ENCODE measurements at regions not wholly inside any gene's neighbourhood (a gene's known extent, or its start where the extent isn't known, plus 50 kb on each side); places are given as distances from the start of the nearest gene placed in this dataset.

GRCh38 chr2:7919510-7919909, 762.3 kb upstream of the ID2 start:
- no peak overlapping the region for H3K9ac ChIP-seq (ENCODE audit: extremely low read depth, low read length, poor library complexity, severe bottlenecking)
- TF ChIP-seq, protein P1, sequence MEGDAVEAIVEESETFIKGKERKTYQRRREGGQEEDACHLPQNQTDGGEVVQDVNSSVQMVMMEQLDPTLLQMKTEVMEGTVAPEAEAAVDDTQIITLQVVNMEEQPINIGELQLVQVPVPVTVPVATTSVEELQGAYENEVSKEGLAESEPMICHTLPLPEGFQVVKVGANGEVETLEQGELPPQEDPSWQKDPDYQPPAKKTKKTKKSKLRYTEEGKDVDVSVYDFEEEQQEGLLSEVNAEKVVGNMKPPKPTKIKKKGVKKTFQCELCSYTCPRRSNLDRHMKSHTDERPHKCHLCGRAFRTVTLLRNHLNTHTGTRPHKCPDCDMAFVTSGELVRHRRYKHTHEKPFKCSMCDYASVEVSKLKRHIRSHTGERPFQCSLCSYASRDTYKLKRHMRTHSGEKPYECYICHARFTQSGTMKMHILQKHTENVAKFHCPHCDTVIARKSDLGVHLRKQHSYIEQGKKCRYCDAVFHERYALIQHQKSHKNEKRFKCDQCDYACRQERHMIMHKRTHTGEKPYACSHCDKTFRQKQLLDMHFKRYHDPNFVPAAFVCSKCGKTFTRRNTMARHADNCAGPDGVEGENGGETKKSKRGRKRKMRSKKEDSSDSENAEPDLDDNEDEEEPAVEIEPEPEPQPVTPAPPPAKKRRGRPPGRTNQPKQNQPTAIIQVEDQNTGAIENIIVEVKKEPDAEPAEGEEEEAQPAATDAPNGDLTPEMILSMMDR (conservative IDR thresholded peaks at IDR 0.05), result no peak
- no peaks in the 10 kb centered on the region for H3K27me3 ChIP-seq (ENCODE audit: control insufficient read depth, insufficient read depth, low read length, poor library complexity, severe bottlenecking)
- H3K4me3 ChIP-seq (ENCODE audit: low read length), result no peak overlapping the region
- Mint-ChIP-seq H3K9me3 (peaks cover 1% of the 10 kb centered on the region), H3K27me3 (ENCODE audit: insufficient read depth) (no peaks in the 10 kb centered on the region), H3K4me1 (peaks cover 11% of the 10 kb centered on the region), H3K36me3 (ENCODE audit: low read depth) (peaks cover 2% of the 10 kb centered on the region), H3K27ac (no peak overlapping the region), H3K4me3 (no peak overlapping the region)
- 94 to 96% methylated on average over 4 to 8 of the region's 8 CpGs for WGBS, 2 experiments (ENCODE audit: insufficient coverage in 1 of 2, insufficient read length in 1 of 2)
- no peaks in the 10 kb centered on the region for H3K36me3 ChIP-seq (ENCODE audit: control insufficient read depth, insufficient read depth, low read length)
- no peak overlapping the region for H3K27ac ChIP-seq (ENCODE audit: low read depth, low read length)
- H3K9me3 ChIP-seq (ENCODE audit: control insufficient read depth, low read length), result peaks cover 3% of the 10 kb centered on the region
- no peaks in the 10 kb centered on the region for H3K4me1 ChIP-seq (ENCODE audit: control insufficient read depth, insufficient read depth, low read length)
- DNase-seq, result no peak

DNA sequence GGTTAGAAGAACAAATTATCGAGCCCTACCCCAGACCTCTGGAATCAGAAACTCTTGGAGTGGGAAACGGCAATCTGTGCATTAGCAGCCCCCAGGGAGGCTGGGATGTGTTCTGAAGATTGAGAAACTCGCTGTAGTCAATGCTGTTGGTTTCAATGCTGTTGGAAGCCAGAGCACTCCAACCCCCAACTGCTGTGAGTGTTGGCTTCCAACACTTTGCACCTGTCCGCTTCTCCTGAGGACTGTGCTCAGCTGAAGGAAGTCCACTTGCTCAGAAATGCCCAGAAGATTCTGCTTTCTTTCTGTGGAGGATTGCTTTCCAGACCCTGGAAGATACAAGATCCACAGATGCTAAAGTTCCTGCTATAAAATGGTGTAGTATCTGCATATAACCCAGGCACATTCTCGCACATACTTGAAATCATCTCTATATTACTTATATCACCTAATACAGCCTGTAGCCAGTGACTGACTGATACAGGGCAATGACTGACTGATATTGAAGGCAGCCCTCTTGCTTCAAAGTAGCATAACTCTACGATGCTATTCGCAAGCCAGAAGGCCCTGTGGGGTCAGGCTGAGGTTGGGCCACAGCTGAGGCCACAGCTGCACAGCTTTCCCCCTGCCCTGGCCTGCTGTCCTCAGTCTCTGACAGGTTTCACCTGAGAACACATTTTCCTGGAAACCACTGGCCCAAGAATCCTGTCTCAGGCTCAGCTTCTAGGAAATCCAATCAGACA, 757.7 kb upstream of the ID2 start:
- Mint-ChIP-seq H3K27me3 (ENCODE audit: insufficient read depth) (no peaks in the 10 kb centered on the region), H3K27ac (no peak overlapping the region), H3K9me3 (peaks cover 1% of the 10 kb centered on the region), H3K4me1 (no peaks in the 10 kb centered on the region), H3K36me3 (ENCODE audit: low read depth) (peaks cover 2% of the 10 kb centered on the region), H3K4me3 (no peak overlapping the region)
- Histone ChIP-seq H3K4me1 (ENCODE audit: control insufficient read depth, insufficient read depth, low read length) (no peaks in the 10 kb centered on the region), H3K4me3 (ENCODE audit: low read length) (no peak overlapping the region), H3K27ac (ENCODE audit: low read depth, low read length) (no peak overlapping the region), H3K9ac (ENCODE audit: extremely low read depth, low read length, poor library complexity, severe bottlenecking) (no peak overlapping the region), H3K27me3 (ENCODE audit: control insufficient read depth, insufficient read depth, low read length, poor library complexity, severe bottlenecking) (no peaks in the 10 kb centered on the region), H3K9me3 (ENCODE audit: control insufficient read depth, low read length) (peaks cover 3% of the 10 kb centered on the region), H3K36me3 (ENCODE audit: control insufficient read depth, insufficient read depth, low read length) (no peaks in the 10 kb centered on the region)
- TF ChIP-seq, protein P1 (conservative IDR thresholded peaks at IDR 0.05), result no peak
- WGBS, 2 experiments (ENCODE audit: insufficient coverage in 1 of 2, insufficient read length in 1 of 2), result 77 to 78% methylated on average over 6 to 7 of the region's 7 CpGs
- no peak for DNase-seq

- no peaks in the 10 kb centered on the region for H3K36me3 ChIP-seq (ENCODE audit: control insufficient read depth, insufficient read depth, low read length)
- H3K27ac Mint-ChIP-seq, result no peak overlapping the region
- DNase-seq, result no peak
- WGBS, 2 experiments (ENCODE audit: insufficient coverage in 1 of 2, insufficient read length in 1 of 2), result 33 to 69% methylated on average over 1 of the region's 1 CpG
- no peak overlapping the region for H3K4me3 ChIP-seq (ENCODE audit: low read length)
- no peak overlapping the region for H3K27ac ChIP-seq (ENCODE audit: low read depth, low read length)
- H3K27me3 Mint-ChIP-seq (ENCODE audit: insufficient read depth), result no peaks in the 10 kb centered on the region
- no peaks in the 10 kb centered on the region for H3K27me3 ChIP-seq (ENCODE audit: control insufficient read depth, insufficient read depth, low read length, poor library complexity, severe bottlenecking)
- H3K9me3 Mint-ChIP-seq, result peaks cover 1% of the 10 kb centered on the region
- no peak overlapping the region for H3K9ac ChIP-seq (ENCODE audit: extremely low read depth, low read length, poor library complexity, severe bottlenecking)
- TF ChIP-seq, protein P1 (conservative IDR thresholded peaks at IDR 0.05), result no peak
- peaks cover 2% of the 10 kb centered on the region for H3K36me3 Mint-ChIP-seq (ENCODE audit: low read depth)
- H3K4me1 ChIP-seq (ENCODE audit: control insufficient read depth, insufficient read depth, low read length), result no peaks in the 10 kb centered on the region
- H3K4me1 Mint-ChIP-seq, result no peaks in the 10 kb centered on the region
- peaks cover 3% of the 10 kb centered on the region for H3K9me3 ChIP-seq (ENCODE audit: control insufficient read depth, low read length)
- H3K4me3 Mint-ChIP-seq, result no peak overlapping the region
These were observed 756.4 kb upstream of the ID2 start for GRCh38 chr2:7925506-7925905.

Data from endodermal cell (in vitro differentiated cells).